ENCODE measurements at regions not wholly inside any gene's neighbourhood (a gene's known extent, or its start where the extent isn't known, plus 50 kb on each side); places are given as distances from the start of the nearest gene placed in this dataset.

DNA sequence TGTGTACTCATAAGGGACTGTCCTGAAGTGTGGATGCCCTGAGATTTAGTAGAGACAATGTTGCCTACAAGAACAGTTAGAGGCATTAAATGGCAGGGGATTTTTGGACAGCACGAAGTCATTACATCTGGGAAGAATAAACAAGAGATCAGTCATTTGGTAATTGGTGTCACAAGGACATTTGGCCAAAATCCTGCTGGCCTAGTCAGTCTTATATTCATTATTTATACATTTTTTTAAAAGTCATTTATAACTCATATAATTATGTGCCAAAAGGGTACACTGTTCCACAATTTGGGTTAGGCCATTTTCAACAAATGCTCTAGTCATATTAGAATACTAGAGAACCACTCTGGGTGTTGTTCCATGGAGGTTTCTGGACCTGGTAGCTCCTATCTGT, 104.7 kb downstream of the LRATD1 start:
- Mint-ChIP-seq H3K27me3 (peaks cover 2% of the 10 kb centered on the region), H3K36me3 (no peaks in the 10 kb centered on the region), H3K4me1 (ENCODE audit: low read depth) (no peaks in the 10 kb centered on the region), H3K9me3 (ENCODE audit: low read depth) (no peaks in the 10 kb centered on the region), H3K4me3 (no peak overlapping the region), H3K27ac (no peak overlapping the region)

GRCh38 chr2:14743861-14744260, 111.3 kb downstream of the LRATD1 start:
- no peaks in the 10 kb centered on the region for H3K27me3 Mint-ChIP-seq
- H3K27ac Mint-ChIP-seq: no peak overlapping the region
- no peaks in the 10 kb centered on the region for H3K4me1 Mint-ChIP-seq (ENCODE audit: low read depth)
- no peaks in the 10 kb centered on the region for H3K36me3 Mint-ChIP-seq
- H3K4me3 Mint-ChIP-seq: no peak overlapping the region
- H3K9me3 Mint-ChIP-seq (ENCODE audit: low read depth): no peaks in the 10 kb centered on the region

- H3K9me3 Mint-ChIP-seq (ENCODE audit: low read depth): no peaks in the 10 kb centered on the region
Observed at GRCh38 chr2:14745288-14746076, 113.0 kb downstream of the LRATD1 start.

GRCh38 chr2:14746133-14746532, 113.6 kb downstream of the LRATD1 start:
- Mint-ChIP-seq H3K4me1 (ENCODE audit: low read depth) (no peaks in the 10 kb centered on the region), H3K9me3 (ENCODE audit: low read depth) (no peaks in the 10 kb centered on the region), H3K4me3 (no peak overlapping the region), H3K27ac (no peak overlapping the region), H3K27me3 (no peaks in the 10 kb centered on the region), H3K36me3 (no peaks in the 10 kb centered on the region)

More at GRCh38 chr2:14745288-14746076, 113.0 kb downstream of the LRATD1 start:
- H3K27me3 Mint-ChIP-seq: no peaks in the 10 kb centered on the region
- no peaks in the 10 kb centered on the region for H3K4me1 Mint-ChIP-seq (ENCODE audit: low read depth)
- no peak overlapping the region for H3K27ac Mint-ChIP-seq
- H3K36me3 Mint-ChIP-seq: no peaks in the 10 kb centered on the region
- H3K4me3 Mint-ChIP-seq: no peak overlapping the region

GRCh38 chr2:14747447-14747846, 114.9 kb downstream of the LRATD1 start:
- Mint-ChIP-seq H3K36me3 (no peaks in the 10 kb centered on the region), H3K27me3 (no peaks in the 10 kb centered on the region), H3K4me3 (no peak overlapping the region), H3K27ac (no peak overlapping the region), H3K4me1 (ENCODE audit: low read depth) (no peaks in the 10 kb centered on the region), H3K9me3 (ENCODE audit: low read depth) (no peaks in the 10 kb centered on the region)

DNA sequence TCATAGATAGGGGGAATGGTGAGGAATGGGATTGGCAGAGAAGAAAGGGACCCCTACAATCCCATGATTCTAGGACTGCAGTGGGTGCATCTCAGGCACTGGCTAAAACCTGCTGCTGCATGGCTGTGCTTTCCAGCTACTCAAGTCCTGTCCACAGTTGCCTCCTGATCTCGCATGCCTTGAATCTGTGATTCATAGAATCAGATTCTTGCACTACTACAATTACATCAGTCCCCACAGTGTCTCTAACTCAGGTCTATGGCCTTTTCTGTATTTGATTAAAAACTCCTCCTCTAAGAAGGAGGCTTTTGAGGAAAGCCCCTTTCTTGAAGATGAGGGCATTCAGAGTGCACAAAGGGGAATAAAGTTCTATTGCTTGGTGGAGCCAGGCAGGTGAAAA, 117.4 kb downstream of the LRATD1 start:
- H3K27me3 Mint-ChIP-seq: no peaks in the 10 kb centered on the region
- H3K36me3 Mint-ChIP-seq: no peaks in the 10 kb centered on the region
- no peak overlapping the region for H3K27ac Mint-ChIP-seq
- H3K4me1 Mint-ChIP-seq (ENCODE audit: low read depth): no peaks in the 10 kb centered on the region
- no peaks in the 10 kb centered on the region for H3K9me3 Mint-ChIP-seq (ENCODE audit: low read depth)
- H3K4me3 Mint-ChIP-seq: no peak overlapping the region

DNA sequence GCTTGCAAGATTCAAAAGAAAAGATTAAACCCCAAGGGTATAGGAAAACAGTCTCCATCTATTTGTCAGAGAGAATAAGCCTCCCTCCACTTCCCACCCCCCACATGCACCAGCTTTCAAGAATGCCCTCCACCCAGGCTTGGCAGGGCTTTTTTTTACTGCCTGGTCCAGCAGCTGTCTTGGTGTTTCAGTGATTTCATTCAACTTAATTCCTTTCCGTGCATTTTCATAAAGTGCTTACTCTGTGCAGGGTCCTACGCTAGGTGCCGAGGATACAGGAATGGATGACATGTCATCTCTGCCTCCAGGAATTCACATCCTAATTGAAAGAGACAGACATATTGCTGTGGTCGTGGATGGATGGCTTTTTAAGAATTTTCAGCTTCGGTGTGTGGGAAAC, 117.9 kb downstream of the LRATD1 start:
- no peak overlapping the region for H3K4me3 Mint-ChIP-seq
- no peak overlapping the region for H3K27ac Mint-ChIP-seq
- no peaks in the 10 kb centered on the region for H3K27me3 Mint-ChIP-seq
- H3K36me3 Mint-ChIP-seq: no peaks in the 10 kb centered on the region
- H3K9me3 Mint-ChIP-seq (ENCODE audit: low read depth): no peaks in the 10 kb centered on the region
- H3K4me1 Mint-ChIP-seq (ENCODE audit: low read depth): no peaks in the 10 kb centered on the region

GRCh38 chr2:14751581-14751980, 119.1 kb downstream of the LRATD1 start:
- no peak overlapping the region for H3K27ac Mint-ChIP-seq
- H3K36me3 Mint-ChIP-seq: no peaks in the 10 kb centered on the region
- H3K27me3 Mint-ChIP-seq: no peaks in the 10 kb centered on the region
- no peak overlapping the region for H3K4me3 Mint-ChIP-seq
- H3K4me1 Mint-ChIP-seq (ENCODE audit: low read depth): no peaks in the 10 kb centered on the region
- H3K9me3 Mint-ChIP-seq (ENCODE audit: low read depth): no peaks in the 10 kb centered on the region

- no peaks in the 10 kb centered on the region for H3K9me3 Mint-ChIP-seq (ENCODE audit: low read depth)
- H3K27ac Mint-ChIP-seq: no peak overlapping the region
- no peaks in the 10 kb centered on the region for H3K36me3 Mint-ChIP-seq
- H3K4me1 Mint-ChIP-seq (ENCODE audit: low read depth): no peaks in the 10 kb centered on the region
- H3K27me3 Mint-ChIP-seq: no peaks in the 10 kb centered on the region
- H3K4me3 Mint-ChIP-seq: no peak overlapping the region
Observed at GRCh38 chr2:14752295-14752694, 119.8 kb downstream of the LRATD1 start.

GRCh38 chr2:14756122-14756541, 123.6 kb downstream of the LRATD1 start:
- Mint-ChIP-seq H3K36me3 (no peaks in the 10 kb centered on the region), H3K27ac (no peak overlapping the region), H3K4me1 (ENCODE audit: low read depth) (no peaks in the 10 kb centered on the region), H3K27me3 (no peaks in the 10 kb centered on the region), H3K4me3 (no peak overlapping the region), H3K9me3 (ENCODE audit: low read depth) (no peaks in the 10 kb centered on the region)

GRCh38 chr2:14756981-14757657, 124.6 kb downstream of the LRATD1 start:
- Mint-ChIP-seq H3K36me3 (no peaks in the 10 kb centered on the region), H3K27me3 (no peaks in the 10 kb centered on the region), H3K4me1 (ENCODE audit: low read depth) (no peaks in the 10 kb centered on the region), H3K9me3 (ENCODE audit: low read depth) (no peaks in the 10 kb centered on the region), H3K4me3 (no peak overlapping the region), H3K27ac (no peak overlapping the region)

DNA sequence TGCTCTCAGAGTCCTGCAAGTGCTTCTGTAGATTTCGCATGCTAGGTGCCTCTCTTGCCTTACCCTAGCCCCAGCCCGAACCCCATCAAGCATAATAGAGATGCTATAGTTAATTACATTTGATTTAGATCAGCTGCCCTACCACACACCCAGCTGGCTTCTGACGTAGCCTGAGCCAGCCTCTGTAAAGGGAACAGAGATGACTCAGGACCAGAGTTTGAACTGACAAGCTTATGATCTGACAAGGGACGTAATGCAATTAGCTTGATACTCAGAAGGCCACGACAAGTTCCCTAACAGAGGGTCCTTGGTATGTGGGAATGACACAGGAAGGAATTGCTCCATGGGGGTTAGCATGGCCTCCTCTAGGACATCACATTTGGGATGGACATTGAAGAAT, 126.6 kb downstream of the LRATD1 start:
- no peaks in the 10 kb centered on the region for H3K36me3 Mint-ChIP-seq
- H3K27ac Mint-ChIP-seq: no peak overlapping the region
- H3K4me1 Mint-ChIP-seq (ENCODE audit: low read depth): no peaks in the 10 kb centered on the region
- H3K27me3 Mint-ChIP-seq: no peaks in the 10 kb centered on the region
- no peak overlapping the region for H3K4me3 Mint-ChIP-seq
- H3K9me3 Mint-ChIP-seq (ENCODE audit: low read depth): peaks cover 7% of the 10 kb centered on the region

GRCh38 chr2:14760169-14760568, 127.7 kb downstream of the LRATD1 start:
- Mint-ChIP-seq H3K4me1 (ENCODE audit: low read depth) (no peaks in the 10 kb centered on the region), H3K36me3 (no peaks in the 10 kb centered on the region), H3K27ac (no peak overlapping the region), H3K9me3 (ENCODE audit: low read depth) (peaks cover 7% of the 10 kb centered on the region), H3K27me3 (no peaks in the 10 kb centered on the region), H3K4me3 (no peak overlapping the region)

- H3K4me3 Mint-ChIP-seq: no peak overlapping the region
- no peaks in the 10 kb centered on the region for H3K27me3 Mint-ChIP-seq
- no peaks in the 10 kb centered on the region for H3K4me1 Mint-ChIP-seq (ENCODE audit: low read depth)
- H3K27ac Mint-ChIP-seq: no peak overlapping the region
- H3K9me3 Mint-ChIP-seq (ENCODE audit: low read depth): peaks cover 7% of the 10 kb centered on the region
- H3K36me3 Mint-ChIP-seq: no peaks in the 10 kb centered on the region
Observed at GRCh38 chr2:14761118-14761517, 128.6 kb downstream of the LRATD1 start.

DNA sequence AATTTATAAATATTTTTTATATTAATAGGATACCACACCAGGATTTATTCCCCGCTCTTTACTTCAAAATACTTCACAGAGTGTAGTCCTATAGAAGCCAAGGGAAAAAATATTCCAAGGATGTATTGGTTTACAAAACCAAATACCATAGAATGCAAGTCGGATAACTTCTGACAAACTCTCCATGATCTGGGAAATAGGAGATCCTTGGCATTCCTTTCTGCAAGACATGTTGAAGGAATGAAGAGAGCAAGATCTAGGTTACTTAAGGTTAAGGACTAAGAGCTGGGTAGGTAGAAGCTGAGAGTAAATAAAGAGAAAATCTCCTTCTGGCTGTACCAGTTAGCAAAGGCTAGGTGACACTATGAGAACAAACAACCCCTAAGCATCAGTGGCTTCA, 141.2 kb downstream of the LRATD1 start:
- Mint-ChIP-seq H3K27me3 (no peaks in the 10 kb centered on the region), H3K4me1 (ENCODE audit: low read depth) (no peaks in the 10 kb centered on the region), H3K9me3 (ENCODE audit: low read depth) (no peaks in the 10 kb centered on the region), H3K4me3 (no peak overlapping the region), H3K27ac (no peak overlapping the region), H3K36me3 (no peaks in the 10 kb centered on the region)
